IMR-90 (cell line): ENCODE measurements at regions not wholly inside any gene's neighbourhood (a gene's known extent, or its start where the extent isn't known, plus 50 kb on each side); places are given as distances from the start of the nearest gene placed in this dataset.

Experiments used
- ATAC-seq: fragments of 200-7000 bp; cut with Tn5 transposase; 2 replicates; pipeline ENCODE4 v1.9.1; 2020; ENCODE audit warnings: low read depth, mild to moderate bottlenecking, moderate library complexity
- BruUV-seq: library from RNA; stranded (reverse); fragments of 400-500 nt; replicated peaks from 2 replicates; lab custom pipeline; 2021; lab: Mats Ljungman, UMichigan
- CTCF ChIA-PET: fragments of 300-600 bp; formaldehyde crosslinking; extraction: SDS; loops from one replicate; lab custom pipeline; 2021; ENCODE audit warnings: antibody characterized with exemption; lab: Yijun Ruan, JAX
- POLR2A ChIA-PET: fragments of 300-600 bp; sonication (Branson Sonifier 250); formaldehyde crosslinking; loops from one replicate; lab custom pipeline; 2022; ENCODE audit warnings: antibody characterized with exemption; ENCODE audit not compliant: unreplicated experiment; lab: Charles Lee
- DNase-seq: peaks from one replicate; pipeline ENCODE4 v3.0.0; 2013
- H2AFZ ChIP-seq: replicated peaks from 2 replicates; pipeline ENCODE3; 2013; ENCODE audit warnings: low read length, mild to moderate bottlenecking; ENCODE audit not compliant: poor library complexity
- H2AK5ac ChIP-seq: 2 replicates; pipeline ENCODE4 v1.6.1; 2013; ENCODE audit warnings: low read depth, low read length, inconsistent platforms
- H2AK9ac ChIP-seq: replicated peaks from 2 replicates; pipeline ENCODE3; 2013; ENCODE audit warnings: mild to moderate bottlenecking, low read depth, low read length, moderate library complexity; ENCODE audit not compliant: poor library complexity
- H2BK120ac ChIP-seq: 2 replicates; pipeline ENCODE4 v1.6.1; 2013; ENCODE audit warnings: low read depth, low read length, inconsistent platforms
- H2BK15ac ChIP-seq: 3 replicates; pipeline ENCODE4 v1.6.1; 2013; ENCODE audit warnings: low read depth, low read length, inconsistent platforms
- H2BK20ac ChIP-seq: 2 replicates; pipeline ENCODE4 v1.6.1; 2013; ENCODE audit warnings: low read depth, mild to moderate bottlenecking, inconsistent platforms, low read length, moderate library complexity
- H2BK5ac ChIP-seq: 2 replicates; pipeline ENCODE4 v1.6.1; 2013; ENCODE audit warnings: mild to moderate bottlenecking, low read depth, low read length, inconsistent platforms; ENCODE audit not compliant: poor library complexity, severe bottlenecking
- H3K14ac ChIP-seq: replicated peaks from 2 replicates; pipeline ENCODE4 v1.6.1; 2013; ENCODE audit warnings: low read depth, low read length, inconsistent platforms
- H3K18ac ChIP-seq: 2 replicates; pipeline ENCODE4 v1.6.1; 2013; ENCODE audit warnings: low read depth, low read length, control low read depth
- H3K23ac ChIP-seq: 2 replicates; pipeline ENCODE4 v1.6.1; 2013; ENCODE audit warnings: low read depth, low read length, inconsistent platforms
- H3K27ac ChIP-seq: 2 replicates; pipeline ENCODE4 v1.5.1; 2013; ENCODE audit warnings: mild to moderate bottlenecking, control low read depth, low read length; ENCODE audit not compliant: insufficient read depth
- H3K27me3 ChIP-seq: 2 replicates; pipeline ENCODE4 v1.6.1; 2013; ENCODE audit warnings: low read length; ENCODE audit not compliant: control insufficient read depth, insufficient read depth
- H3K36me3 ChIP-seq: 2 replicates; pipeline ENCODE4 v1.6.1; 2013; ENCODE audit warnings: low read length, mixed read lengths; ENCODE audit not compliant: control insufficient read depth, insufficient read depth
- H3K4ac ChIP-seq: 2 replicates; pipeline ENCODE4 v1.6.1; 2013; ENCODE audit warnings: low read depth, low read length, inconsistent platforms
- H3K4me1 ChIP-seq: 2 replicates; pipeline ENCODE4 v1.6.1; 2013; ENCODE audit warnings: low read length, mixed read lengths; ENCODE audit not compliant: control insufficient read depth, insufficient read depth
- H3K4me2 ChIP-seq: 2 replicates; pipeline ENCODE4 v1.6.1; 2013; ENCODE audit warnings: low read depth, mild to moderate bottlenecking, control low read depth, low read length, moderate library complexity
- H3K4me3 ChIP-seq: 2 replicates; pipeline ENCODE4 v1.5.1; 2013; ENCODE audit warnings: low read depth, mild to moderate bottlenecking, control low read depth, low read length, moderate library complexity; ENCODE audit not compliant: insufficient read depth
- H3K56ac ChIP-seq: 2 replicates; pipeline ENCODE4 v1.6.1; 2013; ENCODE audit warnings: low read length, inconsistent platforms; ENCODE audit not compliant: insufficient read depth; ENCODE audit errors: extremely low read depth
- H3K79me1 ChIP-seq, 2 experiments: 2 replicates each; pipeline ENCODE4 v1.6.1; 2013; ENCODE audit warnings: low read length in 2 of 2, inconsistent platforms in 1 of 2, low read depth in 1 of 2
- H3K9ac ChIP-seq: 2 replicates; pipeline ENCODE4 v1.6.1; 2013; ENCODE audit warnings: low read depth, low read length, control low read depth
- H3K9me1 ChIP-seq: 2 replicates; pipeline ENCODE4 v1.6.1; 2013; ENCODE audit warnings: low read length, inconsistent platforms; ENCODE audit not compliant: insufficient read depth
- H3K9me3 ChIP-seq: 2 replicates; pipeline ENCODE4 v1.6.1; 2013; ENCODE audit warnings: low read length; ENCODE audit not compliant: control insufficient read depth, insufficient read depth
- H4K20me1 ChIP-seq: 2 replicates; pipeline ENCODE4 v1.6.1; 2013; ENCODE audit warnings: low read length, inconsistent platforms; ENCODE audit not compliant: insufficient read depth
- H4K5ac ChIP-seq: 2 replicates; pipeline ENCODE4 v1.6.1; 2013; ENCODE audit warnings: mild to moderate bottlenecking, low read depth, low read length, control low read depth
- H4K8ac ChIP-seq, 2 experiments: 2 replicates each; pipeline ENCODE4 v1.6.1; 2013; ENCODE audit warnings: low read depth in 2 of 2, low read length in 2 of 2, control low read depth in 1 of 2, inconsistent platforms in 1 of 2
- H4K91ac ChIP-seq: 2 replicates; pipeline ENCODE4 v1.6.1; 2013; ENCODE audit warnings: low read depth, low read length, inconsistent platforms; ENCODE audit not compliant: insufficient read depth
- BHLHE40 ChIP-seq: fragments of 150-350 bp; IDR thresholded peaks from 2 replicates; pipeline ENCODE4 v1.6.1; 2016; ENCODE audit warnings: mild to moderate bottlenecking, low read depth, low read length
- CEBPB ChIP-seq: IDR thresholded peaks from 2 replicates; pipeline ENCODE4 v1.6.1; 2012; ENCODE audit warnings: low read depth, low read length, improper control_type of control experiment
- CHD1 ChIP-seq: IDR thresholded peaks from 2 replicates; pipeline ENCODE4 v1.6.1; 2012; ENCODE audit warnings: low read depth, low read length, improper control_type of control experiment
- FOS ChIP-seq: fragments of 150-350 bp; IDR thresholded peaks from 2 replicates; pipeline ENCODE4 v1.6.1; 2016; ENCODE audit warnings: low read depth, low read length
- MAFK ChIP-seq: IDR thresholded peaks from 2 replicates; pipeline ENCODE4 v1.6.1; 2012; ENCODE audit warnings: low read depth, low read length, improper control_type of control experiment
- MAZ ChIP-seq: IDR thresholded peaks from 2 replicates; pipeline ENCODE4 v1.6.1; 2012; ENCODE audit warnings: low read depth, mild to moderate bottlenecking, low read length, improper control_type of control experiment, moderate library complexity, borderline replicate concordance
- MXI1 ChIP-seq: IDR thresholded peaks from 2 replicates; pipeline ENCODE4 v1.6.1; 2012; ENCODE audit warnings: low read depth, mild to moderate bottlenecking, low read length, moderate library complexity, borderline replicate concordance
- NFE2L2 ChIP-seq: fragments of 150-350 bp; IDR thresholded peaks from 2 replicates; pipeline ENCODE4 v1.6.1; 2016; ENCODE audit warnings: low read depth, mild to moderate bottlenecking, low read length
- POLR2A ChIP-seq: IDR thresholded peaks from 2 replicates; pipeline ENCODE4 v1.6.1; 2012; ENCODE audit warnings: mild to moderate bottlenecking, low read depth, low read length
- RAD21 ChIP-seq: IDR thresholded peaks from 2 replicates; pipeline ENCODE4 v1.6.1; 2012; ENCODE audit warnings: low read length, improper control_type of control experiment
- RCOR1 ChIP-seq: IDR thresholded peaks from 2 replicates; pipeline ENCODE4 v1.6.1; 2012; ENCODE audit warnings: mild to moderate bottlenecking, low read length, improper control_type of control experiment; ENCODE audit not compliant: insufficient replicate concordance
- RFX5 ChIP-seq: IDR thresholded peaks from 2 replicates; pipeline ENCODE4 v1.8.0; 2012; ENCODE audit warnings: low read depth, mild to moderate bottlenecking, low read length, moderate library complexity
- SMC3 ChIP-seq: fragments of 150-350 bp; IDR thresholded peaks from 2 replicates; pipeline ENCODE4 v1.6.1; 2016; ENCODE audit warnings: low read depth, mild to moderate bottlenecking, antibody characterized with exemption, low read length, moderate library complexity
- WGBS, 2 experiments: methylation state at CpG; one replicate each; pipeline versions ENCODE4 v1.1.5 to v1.1.7; 2013; ENCODE audit warnings: missing lambda C conversion rate in 2 of 2; ENCODE audit not compliant: insufficient read length in 1 of 2; ENCODE audit errors: extremely low coverage in 2 of 2; 5-methylcytosine and 5-hydroxymethylcytosine counted together
- dilution Hi-C: fragments of 300-500 bp; cut with HindIII; formaldehyde crosslinking; loops from one replicate; pipeline ENCODE4 v1.14.3; 2018; ENCODE audit warnings: low sequenced_read_pairs; ENCODE audit not compliant: unreplicated experiment
- in situ Hi-C: fragments of 300-500 bp; cut with MboI; formaldehyde crosslinking; loops from 3 replicates; pipeline ENCODE4 v1.14.3; 2019; ENCODE audit warnings: low sequenced_read_pairs, inconsistent platforms, mixed read lengths
- intact Hi-C: fragments of 100-400 bp; cut with micrococcal nuclease; formaldehyde crosslinking; loops from 2 replicates; pipeline ENCODE4 v1.10.0; 2022
- TF ChIP-seq, protein P1 (sequence below): conservative IDR thresholded peaks from 2 replicates; pipeline ENCODE4 v1.5.1; 2012; ENCODE audit warnings: mild to moderate bottlenecking, low read depth, low read length, improper control_type of control experiment
- TF ChIP-seq, protein P2 (sequence below): fragments of 150-350 bp; IDR thresholded peaks from 2 replicates; pipeline ENCODE4 v1.6.1; 2017; ENCODE audit warnings: mild to moderate bottlenecking, antibody characterized with exemption, low read length, low read depth
- TF ChIP-seq, protein P3 (sequence below): fragments of 150-350 bp; IDR thresholded peaks from 2 replicates; pipeline ENCODE4 v1.6.1; 2016; ENCODE audit warnings: low read depth, mild to moderate bottlenecking, low read length, moderate library complexity, borderline replicate concordance

DNA sequence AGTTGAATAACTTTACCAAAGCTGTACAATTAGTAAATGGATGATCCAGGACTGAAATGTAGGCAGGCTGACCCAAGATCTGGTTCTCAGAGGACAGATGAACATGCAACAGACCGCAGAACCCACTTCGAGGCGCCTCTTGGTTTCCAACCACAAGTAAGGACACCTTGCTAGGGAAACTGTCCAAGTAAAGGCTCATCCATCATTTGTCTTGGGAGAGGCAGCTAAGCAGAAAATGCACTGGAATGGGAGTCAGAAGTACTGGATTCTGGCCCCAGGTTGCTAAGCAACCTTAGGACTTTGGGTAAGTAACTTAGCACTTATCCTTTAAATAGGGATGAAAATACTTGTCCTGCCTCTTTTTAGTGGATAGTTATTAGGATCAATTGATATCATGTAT, 366.3 kb upstream of the LRRC3B start:
- no peaks in the 10 kb centered on the region for H3K27me3 ChIP-seq
- H4K8ac ChIP-seq, result no peak overlapping the region
- no peak overlapping the region for H2AK9ac ChIP-seq
- no peaks in the 10 kb centered on the region for H3K9me1 ChIP-seq
- H3K9ac ChIP-seq, result no peak overlapping the region
- in situ Hi-C loops (no loop called here), dilution Hi-C loops (no loop called here), intact Hi-C loops (no loop called here)
- H3K4me3 ChIP-seq, result no peak overlapping the region
- H3K36me3 ChIP-seq, result no peaks in the 10 kb centered on the region
- H4K20me1 ChIP-seq, result no peaks in the 10 kb centered on the region
- no peak overlapping the region for H3K27ac ChIP-seq
- TF ChIP-seq SMC3 (no peak), MAFK (no peak), MAZ (no peak), NFE2L2 (no peak), POLR2A (no peak), RAD21 (no peak), FOS (no peak), CHD1 (no peak), RFX5 (no peak), RCOR1 (no peak), CEBPB (no peak), BHLHE40 (no peak), MXI1 (no peak)
- TF ChIP-seq, protein P1, sequence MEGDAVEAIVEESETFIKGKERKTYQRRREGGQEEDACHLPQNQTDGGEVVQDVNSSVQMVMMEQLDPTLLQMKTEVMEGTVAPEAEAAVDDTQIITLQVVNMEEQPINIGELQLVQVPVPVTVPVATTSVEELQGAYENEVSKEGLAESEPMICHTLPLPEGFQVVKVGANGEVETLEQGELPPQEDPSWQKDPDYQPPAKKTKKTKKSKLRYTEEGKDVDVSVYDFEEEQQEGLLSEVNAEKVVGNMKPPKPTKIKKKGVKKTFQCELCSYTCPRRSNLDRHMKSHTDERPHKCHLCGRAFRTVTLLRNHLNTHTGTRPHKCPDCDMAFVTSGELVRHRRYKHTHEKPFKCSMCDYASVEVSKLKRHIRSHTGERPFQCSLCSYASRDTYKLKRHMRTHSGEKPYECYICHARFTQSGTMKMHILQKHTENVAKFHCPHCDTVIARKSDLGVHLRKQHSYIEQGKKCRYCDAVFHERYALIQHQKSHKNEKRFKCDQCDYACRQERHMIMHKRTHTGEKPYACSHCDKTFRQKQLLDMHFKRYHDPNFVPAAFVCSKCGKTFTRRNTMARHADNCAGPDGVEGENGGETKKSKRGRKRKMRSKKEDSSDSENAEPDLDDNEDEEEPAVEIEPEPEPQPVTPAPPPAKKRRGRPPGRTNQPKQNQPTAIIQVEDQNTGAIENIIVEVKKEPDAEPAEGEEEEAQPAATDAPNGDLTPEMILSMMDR, result no peak
- TF ChIP-seq, protein P2, sequence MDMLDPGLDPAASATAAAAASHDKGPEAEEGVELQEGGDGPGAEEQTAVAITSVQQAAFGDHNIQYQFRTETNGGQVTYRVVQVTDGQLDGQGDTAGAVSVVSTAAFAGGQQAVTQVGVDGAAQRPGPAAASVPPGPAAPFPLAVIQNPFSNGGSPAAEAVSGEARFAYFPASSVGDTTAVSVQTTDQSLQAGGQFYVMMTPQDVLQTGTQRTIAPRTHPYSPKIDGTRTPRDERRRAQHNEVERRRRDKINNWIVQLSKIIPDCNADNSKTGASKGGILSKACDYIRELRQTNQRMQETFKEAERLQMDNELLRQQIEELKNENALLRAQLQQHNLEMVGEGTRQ, result no peak
- TF ChIP-seq, protein P3, sequence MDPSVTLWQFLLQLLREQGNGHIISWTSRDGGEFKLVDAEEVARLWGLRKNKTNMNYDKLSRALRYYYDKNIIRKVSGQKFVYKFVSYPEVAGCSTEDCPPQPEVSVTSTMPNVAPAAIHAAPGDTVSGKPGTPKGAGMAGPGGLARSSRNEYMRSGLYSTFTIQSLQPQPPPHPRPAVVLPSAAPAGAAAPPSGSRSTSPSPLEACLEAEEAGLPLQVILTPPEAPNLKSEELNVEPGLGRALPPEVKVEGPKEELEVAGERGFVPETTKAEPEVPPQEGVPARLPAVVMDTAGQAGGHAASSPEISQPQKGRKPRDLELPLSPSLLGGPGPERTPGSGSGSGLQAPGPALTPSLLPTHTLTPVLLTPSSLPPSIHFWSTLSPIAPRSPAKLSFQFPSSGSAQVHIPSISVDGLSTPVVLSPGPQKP, result no peak
- H3K18ac ChIP-seq, result no peak overlapping the region
- H2BK120ac ChIP-seq, result no peak overlapping the region
- H3K4me2 ChIP-seq, result no peak overlapping the region
- H2BK20ac ChIP-seq, result no peak overlapping the region
- no peak overlapping the region for H3K56ac ChIP-seq
- no peak overlapping the region for H2BK15ac ChIP-seq
- H4K5ac ChIP-seq, result no peak overlapping the region
- ChIA-PET POLR2A (no interaction called here), CTCF (no interaction called here)
- no TSS peak for BruUV-seq
- no CpG with 5 or more reads among the region's 3 CpGs for WGBS, 2 experiments
- H3K23ac ChIP-seq, result no peak overlapping the region
- no peak overlapping the region for H2AFZ ChIP-seq
- DNase-seq, result no peak
- ATAC-seq, result no peak
- no peak overlapping the region for H3K14ac ChIP-seq
- no peak overlapping the region for H4K91ac ChIP-seq
- H3K79me1 ChIP-seq, result no peaks in the 10 kb centered on the region
- H3K4me1 ChIP-seq, result no peaks in the 10 kb centered on the region
- H2AK5ac ChIP-seq, result no peak overlapping the region
- H3K9me3 ChIP-seq, result peaks cover 7% of the 10 kb centered on the region
- H3K4ac ChIP-seq, result no peak overlapping the region
- H2BK5ac ChIP-seq, result no peak overlapping the region
